Nephron progenitor cell (in vitro differentiated cells): ENCODE measurements at regions not wholly inside any gene's neighbourhood (a gene's known extent, or its start where the extent isn't known, plus 50 kb on each side); places are given as distances from the start of the nearest gene placed in this dataset.
"Not testable (repeated sequence)": the region's sequence is repeated elsewhere in the genome, so short reads cannot be mapped to it uniquely, and the experiment has no call there.

Source experiments
- DNase-seq: peaks from one replicate; pipeline ENCODE4 v3.0.0; 2021
- H3K27ac Mint-ChIP-seq: 2 replicates; pipeline ENCODE4 v1.8.0; 2021; ENCODE audit warnings: mild to moderate bottlenecking, moderate library complexity, mixed read lengths
- H3K27me3 Mint-ChIP-seq: 2 replicates; pipeline ENCODE4 v1.8.0; 2021; ENCODE audit warnings: mild to moderate bottlenecking, low read depth, mixed read lengths; ENCODE audit not compliant: poor library complexity
- H3K36me3 Mint-ChIP-seq: 2 replicates; pipeline ENCODE4 v1.8.0; 2021; ENCODE audit warnings: low read depth, mixed read lengths
- H3K4me1 Mint-ChIP-seq: 2 replicates; pipeline ENCODE4 v1.8.0; 2021; ENCODE audit warnings: mixed read lengths
- H3K4me3 Mint-ChIP-seq: 2 replicates; pipeline ENCODE4 v1.8.0; 2021; ENCODE audit warnings: mild to moderate bottlenecking, moderate library complexity, mixed read lengths
- H3K9me3 Mint-ChIP-seq: 2 replicates; pipeline ENCODE4 v1.8.0; 2021; ENCODE audit warnings: mild to moderate bottlenecking, moderate library complexity, mixed read lengths
- CTCF ChIP-seq: fragments of 200-600 bp; sonication (generic); IDR thresholded peaks from 2 replicates; pipeline ENCODE4 v1.5.0; 2021; ENCODE audit warnings: antibody characterized with exemption

- Mint-ChIP-seq H3K36me3 (peaks cover 3% of the 10 kb centered on the region), H3K4me1 (no peaks in the 10 kb centered on the region), H3K27me3 (no peaks in the 10 kb centered on the region), H3K27ac (no peak overlapping the region), H3K9me3 (peaks cover 17% of the 10 kb centered on the region), H3K4me3 (no peak overlapping the region)
- TF ChIP-seq CTCF, result no peak
- DNase-seq, result no peak
Measured at GRCh38 chr10:53063805-53064204, 291.2 kb upstream of the MBL2 start.

- no peaks in the 10 kb centered on the region for H3K27me3 Mint-ChIP-seq
- H3K4me1 Mint-ChIP-seq, result no peaks in the 10 kb centered on the region
- no peak for DNase-seq
- no peak for TF ChIP-seq CTCF
- H3K36me3 Mint-ChIP-seq, result no peaks in the 10 kb centered on the region
- H3K27ac Mint-ChIP-seq, result no peak overlapping the region
- no peak overlapping the region for H3K4me3 Mint-ChIP-seq
- no peaks in the 10 kb centered on the region for H3K9me3 Mint-ChIP-seq
Measured at GRCh38 chr10:53052521-53053164, 280.1 kb upstream of the MBL2 start.

- Mint-ChIP-seq H3K27me3 (no peaks in the 10 kb centered on the region), H3K4me3 (no peak overlapping the region), H3K27ac (no peak overlapping the region), H3K4me1 (no peaks in the 10 kb centered on the region), H3K9me3 (peaks cover 3% of the 10 kb centered on the region), H3K36me3 (no peaks in the 10 kb centered on the region)
- no peak for DNase-seq
- no peak for TF ChIP-seq CTCF
Measured at GRCh38 chr10:53045315-53045714, 272.7 kb upstream of the MBL2 start.

GRCh38 chr10:53035823-53036222 is 263.2 kb upstream of the MBL2 start:
- H3K36me3 Mint-ChIP-seq, H3K27ac Mint-ChIP-seq, H3K4me3 Mint-ChIP-seq, DNase-seq, H3K27me3 Mint-ChIP-seq, H3K9me3 Mint-ChIP-seq, H3K4me1 Mint-ChIP-seq: not testable (repeated sequence)

GRCh38 chr10:53033396-53033795 is 260.8 kb upstream of the MBL2 start:
- H3K27ac Mint-ChIP-seq, result no peak overlapping the region
- no peak for DNase-seq
- H3K4me1 Mint-ChIP-seq, result peaks cover 28% of the 10 kb centered on the region
- no peaks in the 10 kb centered on the region for H3K36me3 Mint-ChIP-seq
- no peaks in the 10 kb centered on the region for H3K9me3 Mint-ChIP-seq
- TF ChIP-seq CTCF, result no peak
- H3K27me3 Mint-ChIP-seq, result no peaks in the 10 kb centered on the region
- H3K4me3 Mint-ChIP-seq, result no peak overlapping the region

GRCh38 chr10:53029872-53030849 is 257.6 kb upstream of the MBL2 start:
- peak overlapping the region; percentile 66 for H3K4me3 Mint-ChIP-seq
- H3K36me3 Mint-ChIP-seq, result peaks cover 20% of the 10 kb centered on the region
- peak overlapping the region; percentile 99 for H3K27ac Mint-ChIP-seq
- not testable (repeated sequence) for H3K9me3 Mint-ChIP-seq, H3K27me3 Mint-ChIP-seq
- peak; percentile 8 for DNase-seq
- peaks cover 47% of the 10 kb centered on the region for H3K4me1 Mint-ChIP-seq
